ENCODE measurements at regions not wholly inside any gene's neighbourhood (a gene's known extent, or its start where the extent isn't known, plus 50 kb on each side); places are given as distances from the start of the nearest gene placed in this dataset.
A peak's percentile ranks its signal among the peaks of the same experiment; 100 is the strongest.

GRCh38 chr5:17113174-17113958, 104.1 kb upstream of the BASP1 start:
- DNase-seq (ENCODE audit: low spot score): no peak
- WGBS: 77% methylated on average over 9 of the region's 9 CpGs
- Histone ChIP-seq H3K36me3 (no peaks in the 10 kb centered on the region), H3K4me1 (replicated peaks) (no peaks in the 10 kb centered on the region), H3K4me3 (no peak overlapping the region), H3K27ac (peak overlapping the region; percentile 3 to 12), H3K27me3 (replicated peaks; ENCODE audit: insufficient read depth) (no peaks in the 10 kb centered on the region), H3K9me3 (no peaks in the 10 kb centered on the region)
- intact Hi-C loops (cut with DNase I): no loop called here
- TF ChIP-seq, protein P1, sequence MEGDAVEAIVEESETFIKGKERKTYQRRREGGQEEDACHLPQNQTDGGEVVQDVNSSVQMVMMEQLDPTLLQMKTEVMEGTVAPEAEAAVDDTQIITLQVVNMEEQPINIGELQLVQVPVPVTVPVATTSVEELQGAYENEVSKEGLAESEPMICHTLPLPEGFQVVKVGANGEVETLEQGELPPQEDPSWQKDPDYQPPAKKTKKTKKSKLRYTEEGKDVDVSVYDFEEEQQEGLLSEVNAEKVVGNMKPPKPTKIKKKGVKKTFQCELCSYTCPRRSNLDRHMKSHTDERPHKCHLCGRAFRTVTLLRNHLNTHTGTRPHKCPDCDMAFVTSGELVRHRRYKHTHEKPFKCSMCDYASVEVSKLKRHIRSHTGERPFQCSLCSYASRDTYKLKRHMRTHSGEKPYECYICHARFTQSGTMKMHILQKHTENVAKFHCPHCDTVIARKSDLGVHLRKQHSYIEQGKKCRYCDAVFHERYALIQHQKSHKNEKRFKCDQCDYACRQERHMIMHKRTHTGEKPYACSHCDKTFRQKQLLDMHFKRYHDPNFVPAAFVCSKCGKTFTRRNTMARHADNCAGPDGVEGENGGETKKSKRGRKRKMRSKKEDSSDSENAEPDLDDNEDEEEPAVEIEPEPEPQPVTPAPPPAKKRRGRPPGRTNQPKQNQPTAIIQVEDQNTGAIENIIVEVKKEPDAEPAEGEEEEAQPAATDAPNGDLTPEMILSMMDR (IDR thresholded peaks at IDR 0.05): no peak
- TF ChIP-seq POLR2AphosphoS5 (IDR thresholded peaks at IDR 0.05) (no peak), POLR2A (IDR thresholded peaks at IDR 0.05) (no peak)

DNA sequence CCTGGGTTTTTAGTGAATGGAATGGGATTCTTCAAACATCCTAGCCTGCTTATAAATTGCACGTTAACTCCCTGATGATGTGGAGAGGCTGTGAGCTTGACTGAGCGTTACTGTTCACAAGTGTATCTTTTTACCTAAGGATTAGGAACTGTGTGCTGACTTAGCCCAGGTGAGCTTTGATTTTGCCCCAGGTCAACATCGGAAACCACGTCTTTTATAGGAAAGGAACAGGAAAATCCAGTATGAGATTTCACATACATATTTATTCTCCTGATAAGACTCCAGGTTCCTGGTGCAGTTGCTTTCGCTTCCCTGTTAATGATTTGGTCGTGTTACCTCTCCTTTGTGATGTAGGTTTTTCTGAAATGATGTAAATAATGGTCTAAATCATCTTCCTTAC, 103.2 kb upstream of the BASP1 start:
- DNase-seq (ENCODE audit: low spot score): peak; percentile 27
- H3K4me1 ChIP-seq (replicated peaks): no peaks in the 10 kb centered on the region
- H3K9me3 ChIP-seq: no peaks in the 10 kb centered on the region
- H3K36me3 ChIP-seq: no peaks in the 10 kb centered on the region
- 43% methylated on average over 6 of the region's 6 CpGs for WGBS
- H3K4me3 ChIP-seq: no peak overlapping the region
- peak overlapping the region; percentile 3 to 12 for H3K27ac ChIP-seq
- H3K27me3 ChIP-seq (replicated peaks; ENCODE audit: insufficient read depth): no peaks in the 10 kb centered on the region
- TF ChIP-seq, protein P1 (IDR thresholded peaks at IDR 0.05): no peak
- TF ChIP-seq POLR2AphosphoS5 (IDR thresholded peaks at IDR 0.05): peak; percentile 25
- intact Hi-C loops (cut with DNase I): no loop called here

- no peak overlapping the region for H3K4me3 ChIP-seq
- WGBS: 60% methylated on average over 6 of the region's 6 CpGs
- H3K27ac ChIP-seq: peak overlapping the region in 1 of 2 donors; percentile 12
Observed at GRCh38 chr5:17114715-17115599, 102.5 kb upstream of the BASP1 start.

DNA sequence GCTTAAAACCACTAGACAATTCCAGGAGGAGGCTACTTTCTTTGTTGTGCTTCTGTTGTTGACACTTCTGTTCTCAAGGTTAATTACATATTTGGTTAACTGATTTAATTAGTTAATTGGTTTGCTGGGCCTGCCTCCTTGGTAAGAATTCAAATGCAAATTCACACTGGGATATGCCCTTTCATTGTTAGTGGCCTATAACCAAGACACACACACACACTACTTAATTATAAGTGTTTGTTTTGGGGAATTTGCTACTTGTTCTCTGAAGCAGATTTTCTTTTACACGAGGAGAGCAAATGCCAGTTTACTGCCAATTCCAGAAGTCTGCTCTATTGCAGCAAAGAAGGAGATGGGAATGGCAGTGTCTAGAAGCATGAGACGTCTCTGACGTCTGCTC, 101.6 kb upstream of the BASP1 start:
- H3K4me3 ChIP-seq: no peak overlapping the region
- no peak for DNase-seq (ENCODE audit: low spot score)
- WGBS: 49% methylated on average over 3 of the region's 3 CpGs
- no peaks in the 10 kb centered on the region for H3K4me1 ChIP-seq (replicated peaks)
- no peak overlapping the region for H3K27ac ChIP-seq
- intact Hi-C loops (cut with DNase I): no loop called here
- H3K9me3 ChIP-seq: no peaks in the 10 kb centered on the region
- no peaks in the 10 kb centered on the region for H3K36me3 ChIP-seq
- no peak for TF ChIP-seq POLR2A (IDR thresholded peaks at IDR 0.05)
- no peaks in the 10 kb centered on the region for H3K27me3 ChIP-seq (replicated peaks; ENCODE audit: insufficient read depth)

More at GRCh38 chr5:17114715-17115599, 102.5 kb upstream of the BASP1 start:
- DNase-seq (ENCODE audit: low spot score): no peak
- no peaks in the 10 kb centered on the region for H3K27me3 ChIP-seq (replicated peaks; ENCODE audit: insufficient read depth)
- H3K36me3 ChIP-seq: no peaks in the 10 kb centered on the region
- no peaks in the 10 kb centered on the region for H3K4me1 ChIP-seq (replicated peaks)
- H3K9me3 ChIP-seq: no peaks in the 10 kb centered on the region
- TF ChIP-seq, protein P1 (IDR thresholded peaks at IDR 0.05): no peak
- TF ChIP-seq POLR2A (IDR thresholded peaks at IDR 0.05): no peak
- no peak for TF ChIP-seq POLR2AphosphoS5 (IDR thresholded peaks at IDR 0.05)
- intact Hi-C loops (cut with DNase I): no loop called here

- Histone ChIP-seq H3K27ac (no peak overlapping the region), H3K4me3 (no peak overlapping the region), H3K36me3 (no peaks in the 10 kb centered on the region), H3K4me1 (replicated peaks) (no peaks in the 10 kb centered on the region), H3K27me3 (replicated peaks; ENCODE audit: insufficient read depth) (no peaks in the 10 kb centered on the region), H3K9me3 (no peaks in the 10 kb centered on the region)
- DNase-seq (ENCODE audit: low spot score): no peak
- intact Hi-C loops (cut with DNase I): no loop called here
- TF ChIP-seq, protein P1 (IDR thresholded peaks at IDR 0.05): no peak
- no peak for TF ChIP-seq POLR2AphosphoS5 (IDR thresholded peaks at IDR 0.05)
- TF ChIP-seq POLR2A (IDR thresholded peaks at IDR 0.05): no peak
- WGBS: 68% methylated on average over 9 of the region's 9 CpGs
Observed at GRCh38 chr5:17118631-17119030, 98.8 kb upstream of the BASP1 start.

Measured in prostate gland (tissue), 2 donors.